ENCODE measurements at regions not wholly inside any gene's neighbourhood (a gene's known extent, or its start where the extent isn't known, plus 50 kb on each side); places are given as distances from the start of the nearest gene placed in this dataset.

- H4K20me1 ChIP-seq (ENCODE audit: insufficient read depth, low read length): no peaks in the 10 kb centered on the region
- no peak for ATAC-seq
Measured at GRCh38 chr7:149369497-149369896, 91.4 kb downstream of the ZNF777 start.

More at GRCh38 chr7:149369497-149369896, 91.4 kb downstream of the ZNF777 start:
- Histone ChIP-seq H3K79me2 (ENCODE audit: insufficient read depth, low read length) (no peaks in the 10 kb centered on the region), H3K4me3 (replicated peaks in 1 of 3; ENCODE audit: insufficient read depth in 1 of 3, low read depth in 2 of 3, low read length in 3 of 3) (no peak overlapping the region), H3K4me2 (ENCODE audit: low read depth, low read length) (no peak overlapping the region), H3K27me3 (ENCODE audit: control insufficient read depth in 1 of 2, insufficient read depth in 2 of 2, low read length in 2 of 2) (no peaks in the 10 kb centered on the region), H3K9ac (ENCODE audit: insufficient read depth, low read depth, low read length) (no peak overlapping the region), H3K27ac (ENCODE audit: extremely low read length, insufficient read depth, low read length) (no peak overlapping the region), H3K36me3 (replicated peaks in 1 of 2; ENCODE audit: control insufficient read depth in 1 of 2, insufficient read depth in 2 of 2, low read length in 2 of 2) (no peaks in the 10 kb centered on the region), H2AFZ (ENCODE audit: low read length) (no peak overlapping the region), H3K4me1 (ENCODE audit: insufficient read depth, low read length) (no peaks in the 10 kb centered on the region), H3K9me3 (ENCODE audit: low read length) (peaks cover 23% of the 10 kb centered on the region)
- DNase-seq (ENCODE audit: low spot score) (no peak), FAIRE-seq (no peak)
- ChIA-PET CTCF (ENCODE audit: low intra/inter-chr PET ratio, low total read pairs) (no interaction called here), POLR2A (no interaction called here)
- TF ChIP-seq ZFYVE20 (CRISPR knock-in tag; IDR thresholded peaks at IDR 0.05; ENCODE audit: borderline replicate concordance, low read depth) (no peak), FOXK2 (IDR thresholded peaks at IDR 0.05) (no peak), FUBP1 (CRISPR knock-in tag; IDR thresholded peaks at IDR 0.05; ENCODE audit: borderline replicate concordance) (no peak), ZNF337 (CRISPR knock-in tag; IDR thresholded peaks at IDR 0.05; ENCODE audit: borderline replicate concordance, low read depth) (no peak), ZNF691 (CRISPR knock-in tag; IDR thresholded peaks at IDR 0.05; ENCODE audit: borderline replicate concordance, low read depth) (no peak), ZNF737 (CRISPR knock-in tag; IDR thresholded peaks at IDR 0.05; ENCODE audit: borderline replicate concordance) (no peak), ZNF800 (CRISPR knock-in tag; IDR thresholded peaks at IDR 0.05) (no peak), ZNF772 (CRISPR knock-in tag; IDR thresholded peaks at IDR 0.05) (no peak), ZNF7 (CRISPR knock-in tag; IDR thresholded peaks at IDR 0.05) (no peak), HHEX (CRISPR knock-in tag; IDR thresholded peaks at IDR 0.05) (no peak), RXRB (CRISPR knock-in tag; IDR thresholded peaks at IDR 0.05; ENCODE audit: borderline replicate concordance) (no peak), ZMYM3 (CRISPR knock-in tag; IDR thresholded peaks at IDR 0.05) (no peak), HIVEP1 (CRISPR knock-in tag; IDR thresholded peaks at IDR 0.05) (no peak)
- in situ Hi-C loops (cut with HindIII; ENCODE audit: extremely low pct_ligation_motif_present, low pct_unique_long_range_greater_than_20kb) (no loop called here), intact Hi-C loops (cut with micrococcal nuclease; ENCODE audit: unreplicated experiment) (no loop called here)
- BruUV-seq (replicated peaks): no TSS peak

Data from HepG2 (cell line).